HG02973 (cell line): ENCODE measurements at regions not wholly inside any gene's neighbourhood (a gene's known extent, or its start where the extent isn't known, plus 50 kb on each side); places are given as distances from the start of the nearest gene placed in this dataset.

ENCODE experiments used
- ATAC-seq: cut with Tn5 transposase; IDR thresholded peaks from one replicate; pipeline ENCODE4 v1.9.1; 2021; ENCODE audit warnings: moderate library complexity; ENCODE audit not compliant: unreplicated experiment

DNA sequence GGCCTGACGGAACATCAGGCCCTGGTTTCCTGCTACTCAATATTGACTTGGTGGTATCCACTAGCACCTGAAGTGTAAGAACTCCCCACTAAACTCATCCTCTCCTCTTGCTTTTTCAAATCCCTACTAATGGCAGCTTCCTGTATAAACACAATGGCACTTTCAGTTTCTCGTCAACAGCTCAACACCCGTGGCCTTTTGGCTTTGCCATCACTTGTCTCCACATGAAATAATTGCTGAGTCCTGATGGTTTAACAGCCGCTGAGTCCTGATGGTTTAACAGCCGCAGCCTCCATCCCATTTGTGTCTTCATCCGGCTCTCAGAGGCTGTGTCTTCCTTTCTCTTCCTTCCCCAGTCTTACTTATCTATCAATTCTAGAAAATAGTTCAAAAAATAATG is 261.4 kb upstream of the PITRM1 start:
- ATAC-seq, result no peak

DNA sequence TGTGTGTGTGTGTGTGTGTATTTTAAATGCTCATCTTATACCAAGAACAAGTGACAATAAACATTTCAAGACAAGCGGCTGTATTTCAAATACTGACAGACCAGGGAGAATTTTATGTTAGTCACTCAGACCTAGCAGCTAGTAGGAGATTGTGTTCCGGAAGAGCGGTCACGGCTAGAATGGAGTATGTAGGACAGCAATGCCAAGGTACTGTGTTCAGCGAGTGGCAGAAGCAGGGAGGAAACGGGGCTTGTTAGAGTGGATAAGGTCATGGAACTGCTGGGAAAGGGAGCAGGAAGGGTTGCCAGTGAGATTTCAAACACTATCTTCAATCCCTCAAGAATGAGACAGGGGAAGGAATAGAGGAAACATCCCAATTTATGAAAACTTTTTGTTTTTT is 260.5 kb upstream of the PITRM1 start:
- ATAC-seq, result no peak

DNA sequence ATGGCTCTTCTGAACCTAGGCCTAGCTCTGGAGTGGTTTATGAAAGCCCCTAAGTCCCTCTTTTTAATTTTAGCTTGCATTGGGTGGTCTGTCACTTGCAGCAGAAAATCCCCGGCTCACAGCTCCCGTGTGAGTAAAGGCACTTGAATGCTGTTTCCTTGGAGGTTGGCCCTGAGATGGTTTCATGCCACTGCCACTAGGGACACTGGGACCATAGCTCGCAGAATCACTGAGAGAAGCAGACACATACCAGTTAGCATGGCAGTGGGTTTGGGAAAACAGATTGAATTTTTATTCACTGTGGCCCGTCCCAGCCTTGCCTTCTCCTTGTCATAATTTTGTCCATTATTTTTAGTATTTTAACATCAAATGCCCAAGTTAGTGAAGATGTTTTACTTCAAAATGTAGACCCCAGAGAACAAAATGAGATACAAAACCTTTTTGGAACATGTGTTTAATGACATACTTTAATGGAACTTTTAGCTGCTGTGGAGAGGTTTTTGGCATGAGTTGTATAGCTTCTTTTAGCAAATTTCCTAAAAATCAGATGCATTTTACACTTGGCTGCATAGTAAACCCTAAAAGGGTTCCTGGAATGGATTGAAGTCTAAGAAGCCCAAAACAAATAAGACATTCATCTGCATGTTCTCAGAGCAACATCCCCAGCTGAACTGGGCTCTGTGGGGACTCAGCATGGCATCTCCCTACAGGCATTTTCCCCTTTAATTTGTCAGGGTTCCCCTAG is 259.7 kb upstream of the PITRM1 start:
- no peak for ATAC-seq

DNA sequence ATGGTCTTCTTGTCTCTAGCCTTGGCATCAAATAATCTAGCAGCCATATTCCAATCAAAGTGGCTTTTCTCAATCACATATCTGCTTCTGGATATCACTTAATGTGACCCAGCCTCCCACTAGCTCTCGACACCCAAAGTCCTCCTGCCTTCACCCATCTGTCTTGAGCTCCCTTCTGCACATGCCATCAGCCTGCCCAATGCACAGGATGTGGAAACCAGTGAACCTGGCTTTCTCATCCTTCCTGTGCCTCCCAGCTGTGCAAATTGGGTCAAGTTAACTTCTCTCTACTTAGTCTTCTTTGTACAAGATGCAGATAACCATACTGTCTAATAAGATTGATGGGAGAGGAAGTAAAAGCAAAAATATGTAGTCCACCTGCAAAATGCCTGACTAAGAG is 257.9 kb upstream of the PITRM1 start:
- no peak for ATAC-seq

DNA sequence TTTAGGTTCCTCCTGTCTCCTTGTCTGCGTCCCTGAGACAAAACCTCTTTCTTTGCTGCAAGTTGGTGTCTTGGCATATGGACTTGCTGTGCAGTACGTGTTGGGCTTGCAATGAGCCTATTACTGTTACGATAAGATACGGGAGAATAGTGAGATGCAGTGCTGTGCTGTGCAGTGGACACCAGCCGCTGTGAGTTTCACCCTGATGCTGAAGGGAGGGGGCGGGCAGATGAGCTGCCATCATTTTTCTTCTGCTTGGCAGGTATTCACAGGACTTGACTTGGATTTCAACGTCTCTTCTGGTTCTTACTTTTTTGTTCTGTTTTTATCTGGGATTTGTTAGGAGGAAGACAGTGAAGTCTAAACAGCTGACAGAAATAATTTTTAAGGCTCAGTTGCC is 257.1 kb upstream of the PITRM1 start:
- ATAC-seq, result no peak

DNA sequence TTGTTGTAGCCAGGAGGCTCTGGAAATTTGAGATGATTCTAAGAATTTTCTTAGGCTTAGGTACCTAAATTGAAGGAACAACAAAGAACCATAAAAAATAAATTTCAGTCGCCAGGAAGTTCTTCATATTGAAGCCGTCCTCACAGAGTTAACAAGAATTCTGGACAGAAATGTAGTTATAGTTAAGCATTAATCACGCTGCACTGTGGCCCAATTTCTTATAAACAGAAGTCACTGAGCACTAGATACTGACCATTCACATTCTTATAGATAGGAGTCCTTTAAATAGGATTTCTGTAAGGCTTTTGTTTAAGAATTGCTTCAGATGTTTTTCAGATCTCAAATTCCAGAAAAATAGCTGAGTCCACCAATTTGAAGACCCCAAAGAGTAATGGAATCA is 256.2 kb upstream of the PITRM1 start:
- ATAC-seq, result no peak

DNA sequence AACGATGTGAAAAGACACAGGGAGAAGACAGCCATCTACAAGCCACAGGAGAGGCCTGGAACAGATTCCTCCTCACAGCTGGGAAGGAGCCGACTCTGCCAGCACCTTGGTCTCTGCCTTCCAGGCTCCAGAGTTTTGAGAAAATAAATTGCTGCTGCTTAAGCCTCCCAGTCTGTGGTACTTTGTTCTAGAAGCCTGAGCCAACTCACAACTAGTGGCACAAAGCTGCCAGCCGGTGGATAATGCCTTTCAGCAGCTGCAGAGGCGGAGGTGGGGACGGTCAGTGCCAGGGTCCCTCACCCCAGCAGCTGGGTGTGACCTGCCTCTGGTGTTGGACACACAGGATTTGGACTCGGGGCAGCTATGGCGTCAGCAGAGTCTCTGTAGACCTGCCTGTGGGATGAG is 255.4 kb upstream of the PITRM1 start:
- no peak for ATAC-seq

DNA sequence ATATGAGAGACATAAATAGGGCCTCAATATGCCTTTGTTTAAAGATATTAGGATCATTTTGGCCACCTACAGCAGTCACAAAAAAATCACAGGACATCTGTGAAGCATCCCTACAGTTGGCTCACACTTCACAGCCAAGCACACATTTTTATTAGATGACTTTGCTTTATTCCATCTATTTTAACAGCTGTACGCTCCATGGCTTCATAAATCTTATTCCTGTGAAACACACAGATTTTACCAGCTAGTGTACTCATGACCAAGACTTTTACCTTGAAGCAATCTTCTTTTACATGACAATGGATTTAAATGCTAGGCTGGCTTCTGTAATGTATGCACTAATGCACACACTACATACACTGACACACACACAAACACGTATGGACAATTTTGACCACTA is 254.8 kb upstream of the PITRM1 start:
- ATAC-seq, result no peak

DNA sequence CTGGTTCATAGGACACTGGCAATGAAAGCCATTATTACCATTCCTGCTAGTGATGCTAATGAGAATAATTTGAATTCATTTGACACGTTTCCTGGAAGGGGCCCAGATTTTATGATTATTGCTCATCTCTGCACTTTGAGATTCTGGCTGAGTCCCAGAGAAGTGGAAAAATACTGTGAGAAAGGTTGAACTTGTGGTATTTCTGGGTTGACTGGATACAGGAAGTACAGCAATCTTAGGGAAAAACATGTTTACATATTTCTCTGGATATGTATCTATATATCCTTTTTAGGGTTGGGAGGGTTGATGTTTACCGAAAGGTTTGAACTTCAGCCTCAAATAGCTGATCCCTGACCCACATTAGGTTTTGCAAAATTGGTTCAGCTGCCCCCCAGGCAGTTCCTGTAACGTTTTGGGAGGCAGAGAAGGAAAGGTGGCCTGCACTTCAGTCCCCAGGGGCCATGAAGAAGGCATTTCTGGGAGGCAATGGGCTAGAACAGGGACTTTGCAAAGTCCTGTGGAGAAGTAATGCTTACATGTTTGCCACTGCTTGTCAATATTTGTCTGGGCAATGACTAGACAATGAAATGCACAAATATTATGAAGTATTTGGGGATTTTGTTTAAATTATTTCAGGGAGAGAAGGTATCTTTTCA is 253.7 kb upstream of the PITRM1 start:
- ATAC-seq, result no peak

DNA sequence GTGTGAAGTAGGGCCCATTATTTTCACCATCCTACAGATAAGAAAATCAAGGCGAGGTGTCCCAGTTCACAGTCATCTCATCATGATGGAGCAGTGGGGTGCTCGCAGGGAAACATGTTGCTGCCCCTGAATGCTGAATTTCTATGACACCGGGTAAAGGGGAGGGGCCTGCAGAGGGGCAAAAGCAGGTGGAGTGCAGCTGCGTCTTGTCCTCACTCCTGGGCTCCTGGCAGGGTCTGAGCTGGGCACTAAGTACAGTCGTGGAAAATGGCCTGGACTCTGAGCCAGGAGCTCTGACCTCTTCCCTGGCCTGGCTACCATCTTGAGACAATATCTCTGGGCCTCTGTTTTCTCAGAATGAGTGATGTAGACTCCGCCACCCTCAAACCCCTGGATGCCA is 253.1 kb upstream of the PITRM1 start:
- no peak for ATAC-seq

DNA sequence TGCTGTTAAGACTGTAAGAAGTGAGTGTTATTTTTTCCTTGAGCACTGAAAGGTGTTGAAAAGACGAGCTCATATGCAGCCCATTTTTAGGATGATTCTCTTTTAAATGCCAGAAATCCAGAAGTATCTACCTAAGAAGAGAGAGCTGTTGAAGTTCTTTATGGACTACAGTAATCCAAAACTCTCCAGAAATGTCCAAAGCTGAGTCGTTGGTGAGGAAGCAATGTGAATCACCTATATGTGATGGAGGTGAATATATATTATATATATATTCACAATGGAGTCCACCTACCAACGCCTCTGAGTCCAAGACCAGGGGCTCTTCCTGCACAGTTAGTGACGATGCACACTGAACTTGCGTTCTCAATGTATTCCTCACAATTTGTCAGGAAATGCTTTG is 252.7 kb upstream of the PITRM1 start:
- no peak for ATAC-seq

DNA sequence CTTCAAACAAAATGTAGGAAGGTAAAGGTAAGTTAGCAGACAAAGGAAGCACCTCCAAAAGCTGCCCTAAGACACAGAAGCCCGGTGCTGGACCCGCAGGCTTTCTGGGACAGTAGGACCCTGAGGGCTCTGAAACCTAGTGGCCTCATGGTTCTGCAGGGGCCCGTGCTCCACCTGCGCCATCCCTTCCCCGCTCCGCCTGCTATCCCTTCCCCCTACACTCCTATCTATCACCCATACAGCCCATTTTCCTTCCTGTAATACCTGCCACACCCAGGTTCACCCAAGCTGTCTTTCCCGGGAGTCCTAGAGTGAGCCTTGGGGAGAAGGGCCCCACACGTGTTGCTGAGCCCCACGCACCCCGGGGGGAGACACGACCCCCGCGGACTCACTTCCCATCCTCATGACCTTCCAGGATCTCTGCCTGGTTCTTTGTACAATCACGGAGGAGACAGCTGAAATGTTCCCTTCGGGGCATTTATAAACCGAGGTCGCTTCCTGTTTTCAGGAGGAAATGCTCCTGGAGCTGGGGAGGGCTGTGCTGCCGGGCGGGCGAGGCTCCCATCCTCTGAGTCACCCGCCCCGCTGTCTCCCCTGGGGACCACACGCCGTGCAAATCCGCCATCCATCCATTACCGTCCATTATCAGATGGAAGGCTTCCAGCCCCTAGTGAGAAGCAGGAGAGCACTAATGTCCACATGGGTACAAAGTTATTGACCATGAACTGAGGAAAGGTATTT is 251.7 kb upstream of the PITRM1 start:
- no peak for ATAC-seq

DNA sequence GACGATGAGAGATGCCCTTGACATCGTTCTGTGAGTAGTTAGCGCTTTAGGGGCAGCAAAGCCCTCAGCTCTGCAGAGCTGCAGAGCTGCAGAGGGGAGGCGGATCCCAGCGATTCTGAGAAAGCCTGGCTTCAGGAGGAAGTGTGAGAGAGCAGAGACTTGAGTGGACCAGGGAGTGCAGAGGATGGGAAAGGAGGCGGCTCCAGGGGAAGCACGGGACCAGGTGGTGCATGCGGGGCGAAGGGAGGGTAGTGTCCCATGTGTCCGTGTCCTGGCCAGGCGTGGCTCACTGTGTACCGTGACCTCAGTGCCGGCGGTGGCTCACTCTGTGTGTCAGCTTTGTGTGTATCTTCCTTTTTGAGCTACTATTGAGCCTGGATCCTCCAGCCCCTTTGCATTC is 250.8 kb upstream of the PITRM1 start:
- ATAC-seq, result no peak

DNA sequence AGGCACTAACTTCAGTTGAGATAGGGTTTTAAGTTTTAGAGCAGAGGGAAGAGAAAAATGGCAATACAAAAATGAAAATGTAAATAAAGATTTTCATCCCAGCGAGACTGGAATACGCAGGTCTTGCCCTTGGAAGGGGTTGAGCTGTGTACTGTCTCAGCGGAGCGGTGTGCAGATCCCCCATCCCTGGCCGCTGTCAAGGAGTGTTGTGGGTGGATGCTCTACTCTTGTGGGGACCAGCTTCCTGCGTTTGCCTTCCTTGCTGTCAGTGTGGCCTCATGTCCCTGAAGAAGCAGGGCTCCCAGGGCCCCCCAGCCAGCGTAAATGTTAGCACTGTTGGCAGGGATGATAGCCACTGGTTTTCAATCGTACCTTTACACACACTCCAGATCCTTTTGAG is 249.7 kb upstream of the PITRM1 start:
- no peak for ATAC-seq

DNA sequence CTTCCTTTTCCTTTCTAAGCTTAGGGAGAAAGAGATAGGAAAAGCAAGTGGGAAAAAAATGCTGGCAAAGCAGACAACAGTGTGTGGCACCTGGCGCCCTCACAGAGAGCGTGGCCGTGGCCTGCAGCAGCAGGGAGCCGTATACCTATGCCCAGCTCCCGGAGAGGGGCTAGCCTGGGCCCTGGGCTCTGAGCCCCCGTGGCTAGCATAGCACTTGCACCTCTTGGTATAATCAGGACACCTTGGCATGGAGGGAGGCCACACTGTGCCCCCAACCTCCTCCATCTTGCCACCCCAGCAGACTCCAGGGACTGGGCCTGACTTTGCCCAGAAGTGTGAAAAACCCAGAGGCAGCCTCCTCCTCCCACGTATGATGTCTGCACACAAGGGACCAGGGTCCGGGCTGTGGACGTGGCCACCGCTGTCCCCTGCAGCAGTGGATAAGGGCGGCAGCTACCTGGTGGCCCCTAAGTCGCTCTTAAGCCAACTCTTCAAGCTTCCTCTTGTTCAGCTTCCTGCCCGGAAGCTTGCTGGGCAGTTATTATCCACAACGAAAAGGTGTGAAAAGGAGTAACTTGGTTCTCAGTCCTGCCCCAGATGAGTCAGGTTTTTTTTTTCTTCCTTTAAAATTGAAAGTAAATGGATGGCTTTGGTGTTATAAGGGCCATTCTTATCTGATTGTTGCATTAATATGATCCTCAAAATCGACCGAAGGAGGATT is 249.1 kb upstream of the PITRM1 start:
- ATAC-seq, result no peak

DNA sequence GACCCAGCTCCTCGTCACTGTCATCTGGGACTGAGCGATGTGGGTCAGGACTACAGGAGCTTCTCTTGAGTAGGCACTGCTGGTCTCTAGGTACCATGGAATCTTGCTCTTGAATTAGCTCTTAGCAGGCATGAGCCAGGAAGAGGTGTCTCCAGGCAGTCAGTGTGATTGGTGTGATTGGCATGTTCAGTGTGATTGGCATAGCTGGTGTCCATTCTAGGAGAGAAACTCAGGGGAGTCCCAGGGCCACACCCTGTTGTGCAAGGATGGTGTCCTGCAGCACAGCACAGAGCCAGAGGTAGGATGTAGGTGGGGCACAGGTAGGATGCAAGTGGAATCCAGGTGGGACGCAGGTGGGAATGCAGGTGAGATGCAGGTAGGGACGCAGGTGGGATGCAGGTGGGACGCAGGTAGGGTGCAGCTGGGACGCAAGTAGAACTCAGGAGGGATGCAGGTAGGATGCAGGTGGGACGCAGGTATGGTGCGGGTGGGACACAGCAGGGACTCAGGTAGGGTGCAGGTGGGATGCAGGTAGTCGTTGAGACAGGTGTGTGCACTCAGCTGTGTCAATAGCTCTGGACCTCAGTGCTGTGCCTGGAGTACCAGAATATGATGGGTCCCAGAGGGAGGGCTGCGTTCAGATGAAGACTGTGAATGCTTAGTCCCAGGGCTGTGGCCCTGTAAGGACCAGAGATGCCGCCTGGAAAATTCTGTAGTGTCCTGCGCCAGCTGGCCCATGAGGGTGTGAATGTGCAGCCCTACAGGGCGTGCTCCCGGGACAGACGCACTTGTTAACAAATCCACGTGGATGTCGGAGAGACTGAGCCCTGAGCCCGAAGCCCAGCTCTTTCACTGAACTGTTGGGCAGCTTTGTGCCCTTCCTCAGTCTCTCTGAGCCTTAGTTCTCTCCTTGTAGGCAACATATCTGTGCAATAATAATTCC is 248.2 kb upstream of the PITRM1 start:
- no peak for ATAC-seq

DNA sequence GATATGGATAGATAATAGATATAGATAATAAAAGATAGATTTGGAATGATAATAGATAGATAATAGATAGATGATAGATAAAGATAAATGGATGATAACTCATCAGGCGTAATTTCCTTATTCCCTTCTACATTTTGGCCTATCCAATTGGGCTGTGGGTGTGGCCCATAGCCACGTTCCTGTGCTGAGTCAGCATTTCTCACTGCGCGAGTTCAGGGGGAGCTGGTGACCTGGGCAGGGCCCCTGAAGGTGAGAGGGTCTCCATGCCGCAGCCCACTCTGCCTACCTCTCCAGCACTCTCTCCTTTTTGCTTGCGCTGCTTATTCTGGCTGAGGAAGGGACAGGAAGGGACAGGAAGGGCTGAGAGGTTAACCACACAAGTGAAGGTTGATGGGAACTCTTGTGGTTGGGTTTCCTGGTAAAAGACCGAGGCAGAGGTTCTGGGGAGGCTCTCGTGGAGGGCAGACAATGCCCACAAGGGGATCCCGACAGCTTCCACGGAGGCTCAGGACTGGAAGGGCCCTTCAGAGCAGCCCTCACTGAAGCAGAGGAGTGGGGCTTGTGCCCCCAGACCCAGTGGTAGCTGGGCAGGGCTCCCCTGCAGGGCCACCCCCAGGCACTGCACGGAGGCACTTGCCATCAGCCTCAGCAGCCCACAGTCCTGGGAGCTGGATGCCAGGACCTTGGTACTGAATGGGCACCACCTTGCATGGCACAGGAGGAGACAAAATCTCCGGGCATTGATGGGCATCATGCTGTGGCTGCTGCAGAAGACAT is 247.3 kb upstream of the PITRM1 start:
- ATAC-seq, result no peak

DNA sequence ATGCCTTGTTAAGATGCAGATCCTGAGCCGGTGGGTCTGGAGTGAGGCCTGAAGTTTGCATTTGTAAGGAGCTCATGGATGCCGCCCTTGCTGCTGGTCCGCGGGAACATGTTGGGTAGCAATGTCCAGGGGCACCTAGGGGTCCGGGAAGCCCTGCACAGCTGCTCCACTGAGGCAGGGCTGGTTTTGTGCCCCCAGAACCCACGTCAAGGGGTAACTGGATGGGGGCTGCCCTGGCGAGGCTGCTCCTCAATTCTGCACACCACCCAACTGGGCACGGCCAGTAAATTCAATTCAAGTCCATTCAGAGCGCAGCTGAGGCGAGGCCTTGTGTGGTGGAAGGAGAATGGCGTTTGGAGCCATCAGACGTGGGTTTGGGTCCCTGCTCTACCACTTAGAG is 246.3 kb upstream of the PITRM1 start:
- ATAC-seq, result no peak

DNA sequence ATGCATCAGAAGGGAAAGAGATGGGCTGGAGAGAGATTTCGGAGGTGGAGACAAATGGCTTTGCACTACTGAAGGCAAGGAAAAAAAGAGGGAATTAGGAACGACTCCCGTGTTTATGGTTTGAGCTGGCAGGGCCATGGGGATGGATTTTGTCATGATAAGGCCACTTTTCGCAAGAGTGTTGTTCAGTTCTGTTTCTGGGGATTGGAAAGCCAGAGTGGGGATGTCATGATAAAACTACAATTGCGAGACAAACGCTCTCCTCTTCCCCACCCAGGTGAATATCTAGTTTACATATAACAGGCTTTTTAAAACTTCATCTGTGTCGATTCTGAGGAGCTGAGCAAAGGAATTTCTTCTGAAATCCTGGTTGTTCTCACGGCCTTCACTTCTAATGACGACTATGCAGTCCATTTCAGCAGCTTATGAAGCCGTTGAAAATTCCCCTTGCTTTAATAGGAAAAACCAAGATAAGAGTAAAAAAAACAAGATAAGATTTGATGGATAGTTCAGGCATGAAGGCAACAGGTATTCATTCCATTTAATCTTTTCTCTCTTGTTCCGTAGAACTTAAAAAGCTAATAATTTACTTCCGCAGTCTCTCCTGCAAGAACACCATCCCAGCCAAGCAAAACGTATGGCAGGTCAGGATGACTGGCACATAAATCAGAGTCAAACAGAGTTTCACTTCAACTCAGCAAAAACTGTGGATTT is 245.6 kb upstream of the PITRM1 start:
- no peak for ATAC-seq
